Suprapubic skin (tissue), 4 donors: ENCODE measurements at regions not wholly inside any gene's neighbourhood (a gene's known extent, or its start where the extent isn't known, plus 50 kb on each side); places are given as distances from the start of the nearest gene placed in this dataset.

Source experiments
- DNase-seq, 2 donors: peaks; one replicate each; pipeline ENCODE4 v3.0.0-alpha.2; 2019; ENCODE audit warnings: low spot score in 2 of 2
- H3K27ac ChIP-seq: fragments of 200-600 bp; sonication (generic); one replicate; pipeline ENCODE4 v1.5.1; 2019
- H3K27me3 ChIP-seq: fragments of 200-600 bp; sonication (generic); one replicate; pipeline ENCODE4 v1.5.1; 2019
- H3K36me3 ChIP-seq: fragments of 200-600 bp; sonication (generic); one replicate; pipeline ENCODE4 v1.5.1; 2019
- H3K4me1 ChIP-seq: fragments of 200-600 bp; sonication (generic); one replicate; pipeline ENCODE4 v1.5.1; 2019
- H3K4me3 ChIP-seq: fragments of 200-600 bp; sonication (generic); one replicate; pipeline ENCODE4 v1.5.1; 2019; ENCODE audit warnings: mild to moderate bottlenecking
- H3K9me3 ChIP-seq: fragments of 200-600 bp; sonication (generic); one replicate; pipeline ENCODE4 v1.5.1; 2019
- EP300 ChIP-seq: sonication (generic); formaldehyde crosslinking; IDR thresholded peaks from one replicate; pipeline ENCODE4 v1.6.1; 2017; ENCODE audit warnings: antibody characterized with exemption
- POLR2A ChIP-seq, 2 donors: fragments of 450-650 bp; IDR thresholded peaks; one replicate each; pipeline ENCODE4 v1.6.1; 2017; ENCODE audit warnings: antibody characterized with exemption in 2 of 2, mild to moderate bottlenecking in 2 of 2, moderate library complexity in 2 of 2
- POLR2AphosphoS5 ChIP-seq, 3 donors: sonication (generic); formaldehyde crosslinking; IDR thresholded peaks; one replicate each; pipeline ENCODE4 v1.6.1; 2017; ENCODE audit warnings: antibody characterized with exemption in 3 of 3
- WGBS: methylation state at CpG from one replicate; pipeline ENCODE4 v1.1.5; 2018; 5-methylcytosine and 5-hydroxymethylcytosine counted together
- TF ChIP-seq, protein P1 (sequence below), 2 donors: fragments of 200-600 bp in 1 of 2; fragments of 450-650 bp in 1 of 2; sonication (generic) in 1 of 2; IDR thresholded peaks; one replicate each; pipeline ENCODE4 v1.5.1; 2016 to 2019; ENCODE audit warnings: antibody characterized with exemption in 2 of 2, mild to moderate bottlenecking in 1 of 2, moderate library complexity in 1 of 2

DNA sequence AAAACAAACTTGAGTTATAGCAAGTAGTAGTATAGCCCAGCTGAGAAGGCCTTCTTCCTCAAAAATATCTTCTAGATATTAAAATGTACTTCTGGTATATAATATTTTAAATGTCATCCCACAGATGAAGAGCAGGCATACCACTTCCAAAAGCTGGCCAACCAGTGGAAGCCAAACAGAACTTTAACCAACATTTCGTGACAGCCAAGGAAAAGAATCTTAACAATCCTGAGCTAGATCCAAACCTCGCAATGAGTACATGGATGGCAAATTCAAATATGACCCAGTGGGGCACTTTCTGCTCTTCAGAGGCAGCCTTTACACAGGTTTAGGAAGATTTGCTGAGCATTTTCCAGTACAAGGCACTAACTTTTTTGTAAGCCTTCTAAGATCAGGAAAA lies 91.8 kb upstream of the ACO1 start:
- 81% methylated on average over 2 of the region's 2 CpGs for WGBS
- Histone ChIP-seq H3K4me3 (no peak overlapping the region), H3K4me1 (no peaks in the 10 kb centered on the region), H3K27ac (no peak overlapping the region), H3K36me3 (no peaks in the 10 kb centered on the region), H3K9me3 (no peaks in the 10 kb centered on the region), H3K27me3 (no peaks in the 10 kb centered on the region)
- no peak for DNase-seq
- TF ChIP-seq POLR2A (IDR thresholded peaks at IDR 0.05) = no peak

DNA sequence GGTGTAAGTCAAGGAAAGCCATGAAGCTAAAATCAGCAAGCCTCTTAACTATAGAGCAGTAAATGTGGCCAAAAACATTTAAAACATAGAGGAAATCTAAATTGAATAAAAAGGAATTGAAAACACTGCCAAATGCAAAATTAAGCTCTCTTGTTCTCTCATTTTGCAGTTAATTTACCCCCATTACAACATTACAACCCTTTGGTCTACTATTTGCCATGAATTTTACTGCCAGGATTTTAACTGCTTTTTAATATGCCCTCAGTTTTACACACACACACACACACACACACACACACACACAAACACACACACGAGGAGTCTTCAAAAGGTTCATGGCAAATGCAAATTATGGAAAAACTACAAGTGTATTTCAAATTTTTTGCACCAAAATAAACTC lies 91.4 kb upstream of the ACO1 start:
- no peak overlapping the region for H3K27ac ChIP-seq
- TF ChIP-seq EP300 (no peak), POLR2A (IDR thresholded peaks at IDR 0.05) (no peak), POLR2AphosphoS5 (IDR thresholded peaks at IDR 0.05) (no peak)
- TF ChIP-seq, protein P1, sequence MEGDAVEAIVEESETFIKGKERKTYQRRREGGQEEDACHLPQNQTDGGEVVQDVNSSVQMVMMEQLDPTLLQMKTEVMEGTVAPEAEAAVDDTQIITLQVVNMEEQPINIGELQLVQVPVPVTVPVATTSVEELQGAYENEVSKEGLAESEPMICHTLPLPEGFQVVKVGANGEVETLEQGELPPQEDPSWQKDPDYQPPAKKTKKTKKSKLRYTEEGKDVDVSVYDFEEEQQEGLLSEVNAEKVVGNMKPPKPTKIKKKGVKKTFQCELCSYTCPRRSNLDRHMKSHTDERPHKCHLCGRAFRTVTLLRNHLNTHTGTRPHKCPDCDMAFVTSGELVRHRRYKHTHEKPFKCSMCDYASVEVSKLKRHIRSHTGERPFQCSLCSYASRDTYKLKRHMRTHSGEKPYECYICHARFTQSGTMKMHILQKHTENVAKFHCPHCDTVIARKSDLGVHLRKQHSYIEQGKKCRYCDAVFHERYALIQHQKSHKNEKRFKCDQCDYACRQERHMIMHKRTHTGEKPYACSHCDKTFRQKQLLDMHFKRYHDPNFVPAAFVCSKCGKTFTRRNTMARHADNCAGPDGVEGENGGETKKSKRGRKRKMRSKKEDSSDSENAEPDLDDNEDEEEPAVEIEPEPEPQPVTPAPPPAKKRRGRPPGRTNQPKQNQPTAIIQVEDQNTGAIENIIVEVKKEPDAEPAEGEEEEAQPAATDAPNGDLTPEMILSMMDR (IDR thresholded peaks at IDR 0.05) = no peak
- H3K4me3 ChIP-seq = no peak overlapping the region
- H3K9me3 ChIP-seq = no peaks in the 10 kb centered on the region
- no peaks in the 10 kb centered on the region for H3K4me1 ChIP-seq
- H3K27me3 ChIP-seq = no peaks in the 10 kb centered on the region
- WGBS = 52% methylated on average over 1 of the region's 1 CpG
- no peak for DNase-seq
- H3K36me3 ChIP-seq = no peaks in the 10 kb centered on the region

DNA sequence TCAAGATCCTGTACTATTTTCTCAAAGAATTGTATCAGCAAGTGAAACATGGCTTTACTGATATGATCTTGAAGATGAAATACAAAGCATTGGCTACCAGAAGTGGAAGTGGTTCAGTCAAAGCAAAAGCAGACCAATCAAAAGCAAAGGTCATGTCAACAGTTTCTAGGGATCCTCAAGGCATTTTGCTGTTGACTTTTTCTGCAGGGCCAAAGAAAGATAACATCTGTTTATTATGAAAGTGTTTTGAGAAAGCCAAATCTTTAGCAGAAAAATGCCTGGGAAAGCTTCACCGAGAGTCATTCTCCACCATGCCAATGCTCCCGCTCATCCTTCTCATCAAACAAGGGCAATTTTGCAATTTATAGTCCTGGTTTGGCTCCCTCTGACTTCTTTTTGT lies 90.3 kb upstream of the ACO1 start:
- TF ChIP-seq EP300 (no peak), POLR2AphosphoS5 (IDR thresholded peaks at IDR 0.05) (no peak), POLR2A (IDR thresholded peaks at IDR 0.05) (no peak)
- TF ChIP-seq, protein P1 (IDR thresholded peaks at IDR 0.05) = no peak
- H3K27me3 ChIP-seq = no peaks in the 10 kb centered on the region
- no peak for DNase-seq

GRCh38 chr9:32300373-32300772 lies 84.1 kb upstream of the ACO1 start:
- WGBS = 67% methylated on average over 2 of the region's 2 CpGs
- no peaks in the 10 kb centered on the region for H3K36me3 ChIP-seq
- H3K4me3 ChIP-seq = no peak overlapping the region
- no peaks in the 10 kb centered on the region for H3K4me1 ChIP-seq
- no peaks in the 10 kb centered on the region for H3K27me3 ChIP-seq
- TF ChIP-seq POLR2AphosphoS5 (IDR thresholded peaks at IDR 0.05) (no peak), POLR2A (IDR thresholded peaks at IDR 0.05) (no peak), EP300 (no peak)
- TF ChIP-seq, protein P1 (IDR thresholded peaks at IDR 0.05) = no peak
- H3K27ac ChIP-seq = no peak overlapping the region
- DNase-seq = no peak
- H3K9me3 ChIP-seq = no peaks in the 10 kb centered on the region

More for the DNA sequence above, 90.3 kb upstream of the ACO1 start:
- 47% methylated on average over 2 of the region's 2 CpGs for WGBS
- H3K36me3 ChIP-seq = no peaks in the 10 kb centered on the region
- H3K4me1 ChIP-seq = no peaks in the 10 kb centered on the region
- H3K27ac ChIP-seq = no peak overlapping the region
- H3K9me3 ChIP-seq = no peaks in the 10 kb centered on the region
- no peak overlapping the region for H3K4me3 ChIP-seq

DNA sequence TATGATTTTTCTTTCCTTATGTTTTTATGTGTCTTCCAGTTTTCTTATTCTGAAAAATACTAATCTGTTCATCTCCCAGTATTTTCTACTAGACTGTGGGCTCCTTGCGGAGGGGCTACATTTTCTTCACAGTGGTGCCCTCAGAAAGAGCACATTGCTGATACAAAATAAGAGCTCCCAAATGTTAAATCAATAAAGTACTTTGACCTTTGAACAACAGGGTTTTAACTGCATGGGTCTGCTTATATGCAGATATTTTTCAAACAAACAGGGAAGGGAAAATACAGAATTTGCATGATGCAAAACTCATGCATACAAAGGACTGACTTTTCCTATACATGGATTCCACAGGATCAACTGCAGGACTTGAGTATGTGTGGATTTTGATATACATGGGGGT lies 79.9 kb upstream of the ACO1 start:
- no peaks in the 10 kb centered on the region for H3K4me1 ChIP-seq
- TF ChIP-seq, protein P1 (IDR thresholded peaks at IDR 0.05) = no peak
- TF ChIP-seq POLR2AphosphoS5 (IDR thresholded peaks at IDR 0.05) (no peak), EP300 (no peak), POLR2A (IDR thresholded peaks at IDR 0.05) (no peak)
- H3K36me3 ChIP-seq = no peaks in the 10 kb centered on the region
- 0% methylated on average over 1 of the region's 1 CpG for WGBS
- no peak for DNase-seq
- no peak overlapping the region for H3K4me3 ChIP-seq
- no peaks in the 10 kb centered on the region for H3K9me3 ChIP-seq
- no peaks in the 10 kb centered on the region for H3K27me3 ChIP-seq
- H3K27ac ChIP-seq = no peak overlapping the region

GRCh38 chr9:32306006-32306405 lies 78.4 kb upstream of the ACO1 start:
- TF ChIP-seq POLR2A (IDR thresholded peaks at IDR 0.05) (no peak), EP300 (no peak), POLR2AphosphoS5 (IDR thresholded peaks at IDR 0.05) (no peak)
- TF ChIP-seq, protein P1 (IDR thresholded peaks at IDR 0.05) = no peak
- H3K4me3 ChIP-seq = no peak overlapping the region
- H3K4me1 ChIP-seq = no peaks in the 10 kb centered on the region
- no peaks in the 10 kb centered on the region for H3K27me3 ChIP-seq
- H3K9me3 ChIP-seq = no peaks in the 10 kb centered on the region
- no peak for DNase-seq
- no peaks in the 10 kb centered on the region for H3K36me3 ChIP-seq
- H3K27ac ChIP-seq = no peak overlapping the region
